Sigmoid colon (tissue), 6 donors: ENCODE measurements at regions not wholly inside any gene's neighbourhood (a gene's known extent, or its start where the extent isn't known, plus 50 kb on each side); places are given as distances from the start of the nearest gene placed in this dataset.
"Not testable (repeated sequence)": the region's sequence is repeated elsewhere in the genome, so short reads cannot be mapped to it uniquely, and the experiment has no call there.

Experiments
- DNase-seq: peaks from one replicate; pipeline ENCODE4 v3.0.0-alpha.2; 2019
- H3K27ac ChIP-seq, 4 donors: fragments of 200-600 bp; sonication (generic); one replicate each; pipeline ENCODE4 v1.5.1; 2016 to 2019; ENCODE audit warnings: mild to moderate bottlenecking in 1 of 4
- H3K27me3 ChIP-seq, 3 donors: fragments of 200-600 bp; sonication (generic); one replicate each; pipeline ENCODE4 v1.5.1; 2019; ENCODE audit warnings: mild to moderate bottlenecking in 1 of 3
- H3K36me3 ChIP-seq, 4 donors: fragments of 200-600 bp; sonication (generic); one replicate each; pipeline ENCODE4 v1.5.1; 2016 to 2019
- H3K4me1 ChIP-seq, 4 donors: fragments of 200-600 bp; sonication (generic); one replicate each; pipeline ENCODE4 v1.5.1; 2017 to 2019
- H3K4me3 ChIP-seq, 4 donors: fragments of 200-600 bp; sonication (generic); one replicate each; pipeline ENCODE4 v1.5.1; 2017 to 2019; ENCODE audit warnings: mild to moderate bottlenecking in 2 of 4, moderate library complexity in 1 of 4
- H3K9me3 ChIP-seq, 4 donors: fragments of 200-600 bp in 3 of 4; sonication (generic) in 3 of 4; one replicate each; pipeline versions ENCODE4 v1.5.1 to v1.6.1; 2013 to 2019
- EP300 ChIP-seq, 4 donors: sonication (generic); formaldehyde crosslinking; IDR thresholded peaks; one replicate each; pipeline ENCODE4 v1.6.1; 2017; ENCODE audit warnings: antibody characterized with exemption in 4 of 4
- POLR2A ChIP-seq, 2 donors: fragments of 450-650 bp; IDR thresholded peaks; one replicate each; pipeline ENCODE4 v1.6.1; 2016; ENCODE audit warnings: antibody characterized with exemption in 2 of 2, mild to moderate bottlenecking in 2 of 2, moderate library complexity in 2 of 2
- POLR2AphosphoS5 ChIP-seq, 4 donors: sonication (generic); formaldehyde crosslinking; IDR thresholded peaks; one replicate each; pipeline ENCODE4 v1.6.1; 2017; ENCODE audit warnings: antibody characterized with exemption in 4 of 4
- WGBS, 2 donors: extraction: QIAGEN DNeasy Blood & Tissue Kit; methylation state at CpG; one replicate each; pipeline ENCODE4 v1.1.7; 2013; 5-methylcytosine and 5-hydroxymethylcytosine counted together
- intact Hi-C: fragments of 100-400 bp; cut with DNase I; formaldehyde crosslinking; loops from one replicate; pipeline ENCODE4 v1.15.1; 2023
- TF ChIP-seq, protein P1 (sequence below), 4 experiments: fragments of 450-650 bp in 3 of 4; fragments of 200-600 bp in 1 of 4; IDR thresholded peaks; one replicate each; pipeline ENCODE4 v1.5.1; 2016 to 2019; ENCODE audit warnings: antibody characterized with exemption in 4 of 4, mild to moderate bottlenecking in 3 of 4, moderate library complexity in 2 of 4
- donor health status: healthy with polysubstance abuse.
- donor health status: healthy.

DNA sequence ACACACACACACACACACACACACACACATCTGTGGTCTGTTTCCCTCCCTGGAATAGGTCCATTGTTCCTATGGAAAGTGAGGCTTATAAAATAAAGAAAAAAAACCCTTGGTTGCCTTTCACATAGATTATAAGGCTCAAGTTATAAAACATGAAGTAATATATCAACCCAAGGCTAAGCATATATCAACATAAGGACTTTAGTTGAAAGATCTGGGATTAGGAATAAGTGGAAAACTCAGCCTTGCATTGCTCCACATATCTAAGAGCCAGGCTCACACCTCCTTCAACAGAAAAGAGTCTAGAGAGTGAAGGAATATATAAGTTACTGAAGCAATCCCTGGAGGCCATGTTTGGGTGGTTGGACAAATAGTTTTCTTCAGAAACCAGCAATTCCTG lies 235.0 kb downstream of the SUCLG1 start:
- Histone ChIP-seq H3K36me3 (no peaks in the 10 kb centered on the region), H3K27ac (no peak overlapping the region), H3K9me3 (no peaks in the 10 kb centered on the region), H3K27me3 (no peaks in the 10 kb centered on the region), H3K4me3 (no peak overlapping the region), H3K4me1 (no peaks in the 10 kb centered on the region)
- intact Hi-C loops = no loop called here
- DNase-seq = no peak
- TF ChIP-seq, protein P1, sequence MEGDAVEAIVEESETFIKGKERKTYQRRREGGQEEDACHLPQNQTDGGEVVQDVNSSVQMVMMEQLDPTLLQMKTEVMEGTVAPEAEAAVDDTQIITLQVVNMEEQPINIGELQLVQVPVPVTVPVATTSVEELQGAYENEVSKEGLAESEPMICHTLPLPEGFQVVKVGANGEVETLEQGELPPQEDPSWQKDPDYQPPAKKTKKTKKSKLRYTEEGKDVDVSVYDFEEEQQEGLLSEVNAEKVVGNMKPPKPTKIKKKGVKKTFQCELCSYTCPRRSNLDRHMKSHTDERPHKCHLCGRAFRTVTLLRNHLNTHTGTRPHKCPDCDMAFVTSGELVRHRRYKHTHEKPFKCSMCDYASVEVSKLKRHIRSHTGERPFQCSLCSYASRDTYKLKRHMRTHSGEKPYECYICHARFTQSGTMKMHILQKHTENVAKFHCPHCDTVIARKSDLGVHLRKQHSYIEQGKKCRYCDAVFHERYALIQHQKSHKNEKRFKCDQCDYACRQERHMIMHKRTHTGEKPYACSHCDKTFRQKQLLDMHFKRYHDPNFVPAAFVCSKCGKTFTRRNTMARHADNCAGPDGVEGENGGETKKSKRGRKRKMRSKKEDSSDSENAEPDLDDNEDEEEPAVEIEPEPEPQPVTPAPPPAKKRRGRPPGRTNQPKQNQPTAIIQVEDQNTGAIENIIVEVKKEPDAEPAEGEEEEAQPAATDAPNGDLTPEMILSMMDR (IDR thresholded peaks at IDR 0.05) = no peak
- TF ChIP-seq POLR2AphosphoS5 (IDR thresholded peaks at IDR 0.05) = no peak
- TF ChIP-seq POLR2A (IDR thresholded peaks at IDR 0.05) = no peak
- no peak for TF ChIP-seq EP300 (IDR thresholded peaks at IDR 0.05)

DNA sequence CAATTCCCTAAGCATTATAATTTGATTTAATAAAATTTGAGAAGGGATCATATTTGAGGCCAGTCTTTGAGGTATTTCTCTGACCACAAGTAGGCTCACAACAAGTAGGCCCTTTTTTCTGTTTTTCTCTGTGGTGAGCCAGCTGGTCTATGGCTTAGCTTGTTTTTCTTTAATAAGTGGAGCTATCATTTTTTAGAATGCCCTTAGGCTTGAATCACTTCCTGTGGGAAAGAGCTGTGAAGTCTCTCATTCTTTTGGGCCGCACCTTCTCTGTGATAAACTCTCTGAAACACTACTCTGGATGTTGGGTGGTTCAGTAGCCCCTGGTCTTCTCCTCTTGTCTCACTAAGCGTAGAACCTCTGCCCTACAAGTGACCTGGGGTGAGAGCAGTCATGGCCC lies 235.9 kb downstream of the SUCLG1 start:
- H3K27me3 ChIP-seq = no peaks in the 10 kb centered on the region
- H3K4me3 ChIP-seq = no peak overlapping the region

DNA sequence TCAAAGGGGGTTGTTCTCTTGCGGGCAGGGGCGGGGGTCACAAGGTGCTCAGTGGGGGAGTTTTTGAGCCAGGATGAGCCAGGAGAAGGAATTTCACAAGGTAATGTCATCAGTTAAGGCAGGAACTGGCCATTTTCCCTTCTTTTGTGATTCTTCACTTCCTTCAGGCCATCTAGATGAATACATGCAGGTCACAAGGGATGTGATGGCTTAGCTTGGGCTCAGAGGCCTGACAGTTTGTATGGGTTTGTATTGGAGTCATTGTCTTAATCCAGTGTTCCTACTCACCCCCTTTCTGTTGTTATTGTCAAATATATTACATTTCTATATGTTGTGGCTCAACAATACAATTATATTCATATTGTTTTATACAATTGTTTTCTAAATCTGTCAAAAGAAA lies 238.0 kb downstream of the SUCLG1 start:
- H3K4me1 ChIP-seq, intact Hi-C loops: not testable (repeated sequence)
- 50 to 70% methylated on average over 2 of the region's 2 CpGs for WGBS, 2 donors

More for the DNA sequence above, 235.9 kb downstream of the SUCLG1 start:
- no peaks in the 10 kb centered on the region for H3K4me1 ChIP-seq
- no peak for DNase-seq
- intact Hi-C loops = no loop called here
- H3K36me3 ChIP-seq = no peaks in the 10 kb centered on the region
- H3K27ac ChIP-seq = no peak overlapping the region
- H3K9me3 ChIP-seq = no peaks in the 10 kb centered on the region
- TF ChIP-seq POLR2A (IDR thresholded peaks at IDR 0.05) (no peak), POLR2AphosphoS5 (IDR thresholded peaks at IDR 0.05) (no peak), EP300 (IDR thresholded peaks at IDR 0.05) (no peak)
- TF ChIP-seq, protein P1 (IDR thresholded peaks at IDR 0.05) = no peak
- WGBS, 2 donors = 77 to 85% methylated on average over 2 of the region's 2 CpGs

DNA sequence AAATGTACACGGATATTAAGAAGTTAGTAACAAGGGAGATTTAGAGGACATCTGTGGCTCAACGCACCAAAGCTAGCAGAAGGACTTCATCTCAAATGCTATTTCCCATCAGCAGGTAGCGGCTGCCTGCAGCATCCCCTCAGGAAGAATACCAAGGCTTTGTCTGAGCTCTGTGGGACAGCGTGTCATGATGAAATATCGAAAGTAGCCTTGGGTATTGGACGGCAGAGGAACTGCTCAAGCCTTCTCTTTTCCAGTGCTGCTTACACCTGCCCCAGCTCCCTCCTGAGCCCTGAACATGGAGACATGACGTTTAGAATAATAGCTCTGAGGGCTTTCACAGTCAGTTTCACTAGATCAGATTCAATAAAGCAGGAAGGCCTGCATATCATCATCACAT lies 241.6 kb downstream of the SUCLG1 start:
- TF ChIP-seq EP300 (IDR thresholded peaks at IDR 0.05) = no peak
- TF ChIP-seq, protein P1 (IDR thresholded peaks at IDR 0.05) = no peak
- no peak for TF ChIP-seq POLR2A (IDR thresholded peaks at IDR 0.05)
- no peak for TF ChIP-seq POLR2AphosphoS5 (IDR thresholded peaks at IDR 0.05)
- 86 to 89% methylated on average over 7 of the region's 7 CpGs for WGBS, 2 donors

More for the DNA sequence above, 238.0 kb downstream of the SUCLG1 start:
- DNase-seq, H3K36me3 ChIP-seq, H3K27me3 ChIP-seq, H3K4me3 ChIP-seq, H3K27ac ChIP-seq, H3K9me3 ChIP-seq: not testable (repeated sequence)

DNA sequence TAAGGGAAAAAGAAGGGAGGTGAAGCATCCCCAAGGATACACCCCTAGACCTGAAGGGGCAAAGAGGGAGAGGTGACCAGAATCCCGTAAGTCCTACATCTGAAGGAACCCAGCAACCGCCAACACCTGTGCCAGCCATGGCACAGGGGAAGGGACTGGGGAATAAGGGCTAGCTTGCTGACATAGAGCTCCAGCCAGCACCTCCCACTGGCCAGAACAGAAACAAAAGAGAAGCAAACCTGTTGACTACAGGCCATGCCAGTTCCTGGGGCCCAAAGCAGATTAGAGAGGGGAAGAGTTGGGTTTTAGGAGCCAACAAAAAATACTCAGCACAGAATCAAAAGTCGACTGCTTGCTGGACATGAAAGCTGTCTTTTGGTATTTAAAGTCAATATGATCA lies 244.6 kb downstream of the SUCLG1 start:
- intact Hi-C loops = no loop called here
- no peak for DNase-seq
- no peaks in the 10 kb centered on the region for H3K4me1 ChIP-seq
- TF ChIP-seq EP300 (IDR thresholded peaks at IDR 0.05) = no peak
- TF ChIP-seq, protein P1 (IDR thresholded peaks at IDR 0.05) = no peak
- no peak for TF ChIP-seq POLR2AphosphoS5 (IDR thresholded peaks at IDR 0.05)
- no peak for TF ChIP-seq POLR2A (IDR thresholded peaks at IDR 0.05)
- no peaks in the 10 kb centered on the region for H3K9me3 ChIP-seq
- no peak overlapping the region for H3K4me3 ChIP-seq
- no peak overlapping the region for H3K27ac ChIP-seq
- WGBS, 2 donors = 43 to 67% methylated on average over 3 of the region's 3 CpGs
- no peaks in the 10 kb centered on the region for H3K36me3 ChIP-seq
- H3K27me3 ChIP-seq = no peaks in the 10 kb centered on the region

More for the DNA sequence above, 241.6 kb downstream of the SUCLG1 start:
- no peak overlapping the region for H3K27ac ChIP-seq
- no peaks in the 10 kb centered on the region for H3K36me3 ChIP-seq
- H3K27me3 ChIP-seq = no peaks in the 10 kb centered on the region
- H3K4me1 ChIP-seq = no peaks in the 10 kb centered on the region
- intact Hi-C loops = no loop called here
- H3K4me3 ChIP-seq = no peak overlapping the region
- H3K9me3 ChIP-seq = no peaks in the 10 kb centered on the region
- no peak for DNase-seq
